Sigmoid colon (tissue), 4 donors: ENCODE measurements at regions not wholly inside any gene's neighbourhood (a gene's known extent, or its start where the extent isn't known, plus 50 kb on each side); places are given as distances from the start of the nearest gene placed in this dataset.

Experiments used
- CTCF ChIP-seq, 4 experiments: fragments of 450-650 bp in 3 of 4; fragments of 200-600 bp in 1 of 4; IDR thresholded peaks; one replicate each; pipeline ENCODE4 v1.5.1; 2016 to 2019; ENCODE audit warnings: antibody characterized with exemption in 4 of 4, mild to moderate bottlenecking in 3 of 4, moderate library complexity in 2 of 4
- EP300 ChIP-seq, 4 donors: sonication (generic); formaldehyde crosslinking; IDR thresholded peaks; one replicate each; pipeline ENCODE4 v1.6.1; 2017; ENCODE audit warnings: antibody characterized with exemption in 4 of 4
- POLR2A ChIP-seq, 2 donors: fragments of 450-650 bp; IDR thresholded peaks; one replicate each; pipeline ENCODE4 v1.6.1; 2016; ENCODE audit warnings: antibody characterized with exemption in 2 of 2, mild to moderate bottlenecking in 2 of 2, moderate library complexity in 2 of 2
- POLR2AphosphoS5 ChIP-seq, 4 donors: sonication (generic); formaldehyde crosslinking; IDR thresholded peaks; one replicate each; pipeline ENCODE4 v1.6.1; 2017; ENCODE audit warnings: antibody characterized with exemption in 4 of 4

GRCh38 chr4:151599863-151600262 lies 160.9 kb downstream of the GATB start:
- TF ChIP-seq CTCF (IDR thresholded peaks at IDR 0.05) (no peak), EP300 (IDR thresholded peaks at IDR 0.05) (no peak), POLR2A (IDR thresholded peaks at IDR 0.05) (no peak), POLR2AphosphoS5 (IDR thresholded peaks at IDR 0.05) (no peak)
